GM18520 (cell line): ENCODE measurements at regions not wholly inside any gene's neighbourhood (a gene's known extent, or its start where the extent isn't known, plus 50 kb on each side); places are given as distances from the start of the nearest gene placed in this dataset.
"Not testable (repeated sequence)": the region's sequence is repeated elsewhere in the genome, so short reads cannot be mapped to it uniquely, and the experiment has no call there.

Experiments
- ATAC-seq: cut with Tn5 transposase; IDR thresholded peaks from one replicate; pipeline ENCODE4 v1.9.1; 2021; ENCODE audit not compliant: unreplicated experiment

GRCh38 chr7:85805656-85806055 is 618.8 kb upstream of the SEMA3D start:
- ATAC-seq = no peak

- ATAC-seq = no peak
Observed at GRCh38 chr7:85805249-85805648, 618.4 kb upstream of the SEMA3D start.

- no peak for ATAC-seq
Observed at GRCh38 chr7:85802211-85802610, 615.4 kb upstream of the SEMA3D start.

- no peak for ATAC-seq
Observed at GRCh38 chr7:85796956-85797355, 610.1 kb upstream of the SEMA3D start.

- not testable (repeated sequence) for ATAC-seq
Observed at GRCh38 chr7:85791098-85791497, 604.2 kb upstream of the SEMA3D start.

- ATAC-seq = no peak
Observed at GRCh38 chr7:85781606-85782005, 594.8 kb upstream of the SEMA3D start.

GRCh38 chr7:85776691-85777345 is 590.0 kb upstream of the SEMA3D start:
- ATAC-seq = no peak

GRCh38 chr7:85775431-85775830 is 588.6 kb upstream of the SEMA3D start:
- no peak for ATAC-seq

- ATAC-seq = no peak
Observed at GRCh38 chr7:85774986-85775385, 588.1 kb upstream of the SEMA3D start.

- ATAC-seq = no peak
Observed at GRCh38 chr7:85773116-85773728, 586.4 kb upstream of the SEMA3D start.

- no peak for ATAC-seq
Observed at GRCh38 chr7:85771516-85771915, 584.7 kb upstream of the SEMA3D start.

- ATAC-seq = no peak
Observed at GRCh38 chr7:85770332-85770731, 583.5 kb upstream of the SEMA3D start.

GRCh38 chr7:85765698-85766298 is 578.9 kb upstream of the SEMA3D start:
- ATAC-seq = no peak

- no peak for ATAC-seq
Observed at GRCh38 chr7:85764034-85764433, 577.2 kb upstream of the SEMA3D start.

GRCh38 chr7:85757348-85757747 is 570.5 kb upstream of the SEMA3D start:
- no peak for ATAC-seq

GRCh38 chr7:85750454-85750949 is 563.6 kb upstream of the SEMA3D start:
- peak; percentile 93 for ATAC-seq

- no peak for ATAC-seq
Observed at GRCh38 chr7:85749696-85750453, 563.0 kb upstream of the SEMA3D start.

- ATAC-seq = no peak
Observed at GRCh38 chr7:85748861-85749260, 562.0 kb upstream of the SEMA3D start.

GRCh38 chr7:85737426-85737825 is 550.6 kb upstream of the SEMA3D start:
- ATAC-seq = no peak

GRCh38 chr7:85736085-85736484 is 549.2 kb upstream of the SEMA3D start:
- no peak for ATAC-seq

- ATAC-seq = no peak
Observed at GRCh38 chr7:85734823-85735222, 548.0 kb upstream of the SEMA3D start.
